ENCODE measurements at regions not wholly inside any gene's neighbourhood (a gene's known extent, or its start where the extent isn't known, plus 50 kb on each side); places are given as distances from the start of the nearest gene placed in this dataset.

DNA sequence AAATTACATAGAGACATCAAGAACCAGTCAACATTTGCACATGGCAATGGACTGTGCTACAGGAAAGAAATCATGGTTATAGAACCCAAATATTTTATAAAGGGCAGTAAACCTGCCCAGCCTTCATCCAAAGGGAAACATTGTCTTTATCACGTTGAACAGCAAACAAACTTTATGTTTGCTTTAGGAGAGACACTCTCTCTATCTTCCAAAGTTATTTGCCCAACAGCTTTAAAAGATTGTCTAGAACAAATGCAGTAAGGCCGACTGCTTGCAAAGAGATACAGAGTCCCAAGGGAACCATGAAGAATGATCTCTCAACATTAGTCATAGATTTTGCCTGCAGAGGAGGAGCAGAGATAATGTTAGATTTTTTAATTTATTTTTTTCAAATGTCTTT, 1323.5 kb upstream of the SLC10A2 start:
- no peak for TF ChIP-seq EZH2phosphoT487 (IDR thresholded peaks at IDR 0.05; ENCODE audit: low read depth)
- TF ChIP-seq, protein P1, sequence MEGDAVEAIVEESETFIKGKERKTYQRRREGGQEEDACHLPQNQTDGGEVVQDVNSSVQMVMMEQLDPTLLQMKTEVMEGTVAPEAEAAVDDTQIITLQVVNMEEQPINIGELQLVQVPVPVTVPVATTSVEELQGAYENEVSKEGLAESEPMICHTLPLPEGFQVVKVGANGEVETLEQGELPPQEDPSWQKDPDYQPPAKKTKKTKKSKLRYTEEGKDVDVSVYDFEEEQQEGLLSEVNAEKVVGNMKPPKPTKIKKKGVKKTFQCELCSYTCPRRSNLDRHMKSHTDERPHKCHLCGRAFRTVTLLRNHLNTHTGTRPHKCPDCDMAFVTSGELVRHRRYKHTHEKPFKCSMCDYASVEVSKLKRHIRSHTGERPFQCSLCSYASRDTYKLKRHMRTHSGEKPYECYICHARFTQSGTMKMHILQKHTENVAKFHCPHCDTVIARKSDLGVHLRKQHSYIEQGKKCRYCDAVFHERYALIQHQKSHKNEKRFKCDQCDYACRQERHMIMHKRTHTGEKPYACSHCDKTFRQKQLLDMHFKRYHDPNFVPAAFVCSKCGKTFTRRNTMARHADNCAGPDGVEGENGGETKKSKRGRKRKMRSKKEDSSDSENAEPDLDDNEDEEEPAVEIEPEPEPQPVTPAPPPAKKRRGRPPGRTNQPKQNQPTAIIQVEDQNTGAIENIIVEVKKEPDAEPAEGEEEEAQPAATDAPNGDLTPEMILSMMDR (IDR thresholded peaks at IDR 0.05; ENCODE audit: low read depth, low read length) = no peak

Data from OCI-LY3 (cell line).